Muscle layer of duodenum (tissue), 2 donors: ENCODE measurements at regions not wholly inside any gene's neighbourhood (a gene's known extent, or its start where the extent isn't known, plus 50 kb on each side); places are given as distances from the start of the nearest gene placed in this dataset.
"Not testable (repeated sequence)": the region's sequence is repeated elsewhere in the genome, so short reads cannot be mapped to it uniquely, and the experiment has no call there.

Experiments used
- H3K27ac ChIP-seq: one replicate; pipeline ENCODE4 v1.7.0; 2013; ENCODE audit warnings: mild to moderate bottlenecking, low read length
- H3K27me3 ChIP-seq: one replicate; pipeline ENCODE4 v1.7.0; 2013; ENCODE audit warnings: low read depth, mild to moderate bottlenecking, control low read depth, low read length
- H3K36me3 ChIP-seq, 2 donors: one replicate each; pipeline ENCODE4 v1.7.0; 2013; ENCODE audit warnings: low read length in 2 of 2, control low read depth in 1 of 2, mild to moderate bottlenecking in 1 of 2; ENCODE audit not compliant: insufficient read depth in 2 of 2, control insufficient read depth in 1 of 2
- H3K4me1 ChIP-seq, 2 donors: one replicate each; pipeline ENCODE4 v1.7.0; 2013; ENCODE audit warnings: low read length in 2 of 2, mild to moderate bottlenecking in 2 of 2, control low read depth in 1 of 2, moderate library complexity in 1 of 2; ENCODE audit not compliant: insufficient read depth in 2 of 2, control insufficient read depth in 1 of 2
- H3K4me3 ChIP-seq, 2 donors: one replicate each; pipeline ENCODE4 v1.7.0; 2013; ENCODE audit warnings: low read length in 2 of 2, low read depth in 1 of 2, mild to moderate bottlenecking in 1 of 2
- H3K9me3 ChIP-seq, 2 donors: one replicate each; pipeline ENCODE4 v1.7.0; 2013; ENCODE audit warnings: low read length in 2 of 2, control low read depth in 1 of 2, mild to moderate bottlenecking in 1 of 2; ENCODE audit not compliant: control insufficient read depth in 1 of 2
- donor health status: healthy.

GRCh38 chr3:22441711-22442110 is 690.7 kb upstream of the ZNF385D start:
- Histone ChIP-seq H3K27ac (no peak overlapping the region), H3K4me3 (no peak overlapping the region), H3K4me1 (no peaks in the 10 kb centered on the region), H3K9me3 (no peaks in the 10 kb centered on the region), H3K27me3 (no peaks in the 10 kb centered on the region), H3K36me3 (no peaks in the 10 kb centered on the region)

- H3K4me3 ChIP-seq: no peak overlapping the region
- no peaks in the 10 kb centered on the region for H3K9me3 ChIP-seq
- no peaks in the 10 kb centered on the region for H3K4me1 ChIP-seq
- no peak overlapping the region for H3K27ac ChIP-seq
- H3K27me3 ChIP-seq: no peaks in the 10 kb centered on the region
- no peaks in the 10 kb centered on the region for H3K36me3 ChIP-seq
Measured at GRCh38 chr3:22443571-22444233, 692.7 kb upstream of the ZNF385D start.

GRCh38 chr3:22445336-22445735 is 694.3 kb upstream of the ZNF385D start:
- not testable (repeated sequence) for H3K36me3 ChIP-seq, H3K27me3 ChIP-seq

GRCh38 chr3:22450786-22451400 is 699.9 kb upstream of the ZNF385D start:
- H3K27me3 ChIP-seq: no peaks in the 10 kb centered on the region
- H3K4me1 ChIP-seq: no peaks in the 10 kb centered on the region
- H3K36me3 ChIP-seq: no peaks in the 10 kb centered on the region
- H3K27ac ChIP-seq: no peak overlapping the region
- no peak overlapping the region for H3K4me3 ChIP-seq
- H3K9me3 ChIP-seq: no peaks in the 10 kb centered on the region

More at GRCh38 chr3:22445336-22445735, 694.3 kb upstream of the ZNF385D start:
- H3K4me3 ChIP-seq, H3K9me3 ChIP-seq, H3K4me1 ChIP-seq, H3K27ac ChIP-seq: not testable (repeated sequence)

GRCh38 chr3:22451501-22451900 is 700.5 kb upstream of the ZNF385D start:
- Histone ChIP-seq H3K4me3 (no peak overlapping the region), H3K27me3 (no peaks in the 10 kb centered on the region), H3K36me3 (no peaks in the 10 kb centered on the region), H3K4me1 (no peaks in the 10 kb centered on the region), H3K9me3 (no peaks in the 10 kb centered on the region), H3K27ac (no peak overlapping the region)

- no peaks in the 10 kb centered on the region for H3K36me3 ChIP-seq
- no peaks in the 10 kb centered on the region for H3K27me3 ChIP-seq
- H3K27ac ChIP-seq: no peak overlapping the region
- H3K4me3 ChIP-seq: no peak overlapping the region
- H3K4me1 ChIP-seq: no peaks in the 10 kb centered on the region
- H3K9me3 ChIP-seq: no peaks in the 10 kb centered on the region
Measured at GRCh38 chr3:22453906-22454535, 703.0 kb upstream of the ZNF385D start.

GRCh38 chr3:22469995-22470394 is 719.0 kb upstream of the ZNF385D start:
- Histone ChIP-seq H3K4me1 (no peaks in the 10 kb centered on the region), H3K27me3 (no peaks in the 10 kb centered on the region), H3K4me3 (no peak overlapping the region), H3K9me3 (no peaks in the 10 kb centered on the region), H3K36me3 (no peaks in the 10 kb centered on the region), H3K27ac (no peak overlapping the region)

GRCh38 chr3:22471557-22471956 is 720.5 kb upstream of the ZNF385D start:
- H3K4me3 ChIP-seq: no peak overlapping the region
- no peak overlapping the region for H3K27ac ChIP-seq
- H3K27me3 ChIP-seq: no peaks in the 10 kb centered on the region
- no peaks in the 10 kb centered on the region for H3K9me3 ChIP-seq
- no peaks in the 10 kb centered on the region for H3K4me1 ChIP-seq
- H3K36me3 ChIP-seq: no peaks in the 10 kb centered on the region

- H3K27ac ChIP-seq: no peak overlapping the region
- no peaks in the 10 kb centered on the region for H3K27me3 ChIP-seq
- no peak overlapping the region for H3K4me3 ChIP-seq
- H3K36me3 ChIP-seq: no peaks in the 10 kb centered on the region
- H3K9me3 ChIP-seq: no peaks in the 10 kb centered on the region
- H3K4me1 ChIP-seq: no peaks in the 10 kb centered on the region
Measured at GRCh38 chr3:22474706-22475445, 723.9 kb upstream of the ZNF385D start.

- Histone ChIP-seq H3K36me3 (no peaks in the 10 kb centered on the region), H3K27me3 (no peaks in the 10 kb centered on the region), H3K27ac (no peak overlapping the region), H3K9me3 (no peaks in the 10 kb centered on the region), H3K4me1 (no peaks in the 10 kb centered on the region), H3K4me3 (no peak overlapping the region)
Measured at GRCh38 chr3:22475665-22476240, 724.7 kb upstream of the ZNF385D start.

GRCh38 chr3:22476976-22477375 is 726.0 kb upstream of the ZNF385D start:
- H3K4me3 ChIP-seq: no peak overlapping the region
- no peaks in the 10 kb centered on the region for H3K36me3 ChIP-seq
- H3K27ac ChIP-seq: no peak overlapping the region
- H3K4me1 ChIP-seq: no peaks in the 10 kb centered on the region
- H3K27me3 ChIP-seq: no peaks in the 10 kb centered on the region
- no peaks in the 10 kb centered on the region for H3K9me3 ChIP-seq
